ENCODE measurements at regions not wholly inside any gene's neighbourhood (a gene's known extent, or its start where the extent isn't known, plus 50 kb on each side); places are given as distances from the start of the nearest gene placed in this dataset.

- Histone ChIP-seq H3K4me2 (ENCODE audit: unreplicated experiment) (no peak overlapping the region), H4K20me1 (ENCODE audit: insufficient read depth) (no peaks in the 10 kb centered on the region), H3F3A (ENCODE audit: insufficient read depth) (no peaks in the 10 kb centered on the region), H3K9me3 (ENCODE audit: low read depth) (no peaks in the 10 kb centered on the region), H3K27me3 (replicated peaks; ENCODE audit: insufficient read depth) (no peaks in the 10 kb centered on the region), H3K4me1 (ENCODE audit: insufficient read depth) (no peaks in the 10 kb centered on the region), H3K4me3 (no peak overlapping the region), H3K9me2 (ENCODE audit: insufficient read depth) (no peaks in the 10 kb centered on the region), H3K9ac (no peak overlapping the region), H3K27ac (no peak overlapping the region), H3K36me3 (ENCODE audit: low read depth) (no peaks in the 10 kb centered on the region), H3K79me2 (ENCODE audit: insufficient read depth) (no peaks in the 10 kb centered on the region), H2AFZ (no peak overlapping the region)
- TF ChIP-seq EZH2 (IDR thresholded peaks at IDR 0.05; ENCODE audit: insufficient read depth, poor library complexity, severe bottlenecking) (no peak), EZH2phosphoT487 (IDR thresholded peaks at IDR 0.05; ENCODE audit: insufficient read depth, low read depth) (no peak)
- no peak for DNase-seq
- in situ Hi-C loops (cut with MboI): no loop called here
- 88 to 93% methylated on average over 10 of the region's 10 CpGs for WGBS, 2 experiments (ENCODE audit: low coverage in 1 of 2, low lambda C conversion rate in 2 of 2, missing lambda C conversion rate in 2 of 2)
These were observed 230.0 kb upstream of the TOPAZ1 start for GRCh38 chr3:44011680-44012079.

- Histone ChIP-seq H3K4me3 (no peak overlapping the region), H3K4me2 (ENCODE audit: unreplicated experiment) (no peak overlapping the region), H3K79me2 (ENCODE audit: insufficient read depth) (no peaks in the 10 kb centered on the region), H4K20me1 (ENCODE audit: insufficient read depth) (no peaks in the 10 kb centered on the region), H3K36me3 (ENCODE audit: low read depth) (no peaks in the 10 kb centered on the region), H3K27ac (no peak overlapping the region), H3K9me3 (ENCODE audit: low read depth) (no peaks in the 10 kb centered on the region), H3F3A (ENCODE audit: insufficient read depth) (no peaks in the 10 kb centered on the region), H2AFZ (no peak overlapping the region), H3K9ac (no peak overlapping the region), H3K9me2 (ENCODE audit: insufficient read depth) (no peaks in the 10 kb centered on the region), H3K4me1 (ENCODE audit: insufficient read depth) (no peaks in the 10 kb centered on the region), H3K27me3 (replicated peaks; ENCODE audit: insufficient read depth) (no peaks in the 10 kb centered on the region)
- WGBS, 2 experiments (ENCODE audit: low coverage in 1 of 2, low lambda C conversion rate in 2 of 2, missing lambda C conversion rate in 2 of 2): 78 to 82% methylated on average over 13 of the region's 13 CpGs
- in situ Hi-C loops (cut with MboI): no loop called here
- no peak for DNase-seq
- no peak for TF ChIP-seq EZH2 (IDR thresholded peaks at IDR 0.05; ENCODE audit: insufficient read depth, poor library complexity, severe bottlenecking)
- no peak for TF ChIP-seq EZH2phosphoT487 (IDR thresholded peaks at IDR 0.05; ENCODE audit: insufficient read depth, low read depth)
These were observed 229.4 kb upstream of the TOPAZ1 start for GRCh38 chr3:44012160-44012899.

GRCh38 chr3:44013967-44014366 is 227.7 kb upstream of the TOPAZ1 start:
- Histone ChIP-seq H4K20me1 (ENCODE audit: insufficient read depth) (no peaks in the 10 kb centered on the region), H3K36me3 (ENCODE audit: low read depth) (no peaks in the 10 kb centered on the region), H3K27ac (no peak overlapping the region), H3K9me2 (ENCODE audit: insufficient read depth) (no peaks in the 10 kb centered on the region), H3K4me2 (ENCODE audit: unreplicated experiment) (no peak overlapping the region), H3K4me3 (no peak overlapping the region), H3K79me2 (ENCODE audit: insufficient read depth) (no peaks in the 10 kb centered on the region), H3F3A (ENCODE audit: insufficient read depth) (no peaks in the 10 kb centered on the region), H3K9me3 (ENCODE audit: low read depth) (no peaks in the 10 kb centered on the region), H3K27me3 (replicated peaks; ENCODE audit: insufficient read depth) (no peaks in the 10 kb centered on the region), H3K4me1 (ENCODE audit: insufficient read depth) (no peaks in the 10 kb centered on the region), H2AFZ (no peak overlapping the region), H3K9ac (no peak overlapping the region)
- no peak for DNase-seq
- TF ChIP-seq EZH2 (IDR thresholded peaks at IDR 0.05; ENCODE audit: insufficient read depth, poor library complexity, severe bottlenecking) (no peak), EZH2phosphoT487 (IDR thresholded peaks at IDR 0.05; ENCODE audit: insufficient read depth, low read depth) (no peak)
- in situ Hi-C loops (cut with MboI): no loop called here
- WGBS, 2 experiments (ENCODE audit: low coverage in 1 of 2, low lambda C conversion rate in 2 of 2, missing lambda C conversion rate in 2 of 2): 78 to 86% methylated on average over 11 of the region's 11 CpGs

- TF ChIP-seq EZH2phosphoT487 (IDR thresholded peaks at IDR 0.05; ENCODE audit: insufficient read depth, low read depth): no peak
- no peak for TF ChIP-seq EZH2 (IDR thresholded peaks at IDR 0.05; ENCODE audit: insufficient read depth, poor library complexity, severe bottlenecking)
- WGBS, 2 experiments (ENCODE audit: low coverage in 1 of 2, low lambda C conversion rate in 2 of 2, missing lambda C conversion rate in 2 of 2): 92 to 94% methylated on average over 3 of the region's 3 CpGs
- Histone ChIP-seq H3K9me2 (ENCODE audit: insufficient read depth) (no peaks in the 10 kb centered on the region), H3F3A (ENCODE audit: insufficient read depth) (no peaks in the 10 kb centered on the region), H3K9me3 (ENCODE audit: low read depth) (no peaks in the 10 kb centered on the region), H3K27me3 (replicated peaks; ENCODE audit: insufficient read depth) (no peaks in the 10 kb centered on the region), H3K4me1 (ENCODE audit: insufficient read depth) (no peaks in the 10 kb centered on the region), H2AFZ (no peak overlapping the region), H4K20me1 (ENCODE audit: insufficient read depth) (no peaks in the 10 kb centered on the region), H3K36me3 (ENCODE audit: low read depth) (no peaks in the 10 kb centered on the region), H3K9ac (no peak overlapping the region), H3K4me2 (ENCODE audit: unreplicated experiment) (no peak overlapping the region), H3K79me2 (ENCODE audit: insufficient read depth) (no peaks in the 10 kb centered on the region), H3K27ac (no peak overlapping the region), H3K4me3 (no peak overlapping the region)
- in situ Hi-C loops (cut with MboI): no loop called here
- no peak for DNase-seq
These were observed 226.5 kb upstream of the TOPAZ1 start for GRCh38 chr3:44015170-44015569.

All from GM23248 (cell line).